ENCODE measurements at regions not wholly inside any gene's neighbourhood (a gene's known extent, or its start where the extent isn't known, plus 50 kb on each side); places are given as distances from the start of the nearest gene placed in this dataset.

- TF ChIP-seq POLR2AphosphoS5 (IDR thresholded peaks at IDR 0.05) = no peak
- no peak for TF ChIP-seq CTCF (IDR thresholded peaks at IDR 0.05)
- no peak for TF ChIP-seq POLR2A (IDR thresholded peaks at IDR 0.05)
These were observed 267.4 kb upstream of the NCAM1 start for GRCh38 chr11:112693781-112694180.

All from breast epithelium (tissue), 3 donors.